H9 (cell line): ENCODE measurements at regions not wholly inside any gene's neighbourhood (a gene's known extent, or its start where the extent isn't known, plus 50 kb on each side); places are given as distances from the start of the nearest gene placed in this dataset.

Experiments
- DNase-seq: peaks from one replicate; pipeline ENCODE4 v3.0.0-alpha.2; 2017
- H2AFZ ChIP-seq: one replicate; pipeline ENCODE4 v1.6.1; 2013; ENCODE audit warnings: mild to moderate bottlenecking, low read length, control low read depth, moderate library complexity
- H2AK5ac ChIP-seq: 2 replicates; pipeline ENCODE4 v1.6.1; 2013; ENCODE audit warnings: low read length, control low read depth, mixed read lengths; ENCODE audit not compliant: insufficient read length
- H2BK120ac ChIP-seq: one replicate; pipeline ENCODE4 v1.6.1; 2013; ENCODE audit warnings: low read depth, mild to moderate bottlenecking, low read length, control low read depth, inconsistent platforms; ENCODE audit not compliant: poor library complexity, severe bottlenecking
- H2BK12ac ChIP-seq: 2 replicates; pipeline ENCODE4 v1.6.1; 2013; ENCODE audit warnings: low read length, control low read depth, mixed read lengths, low read depth; ENCODE audit not compliant: insufficient read length
- H2BK15ac ChIP-seq: 2 replicates; pipeline ENCODE4 v1.6.1; 2013; ENCODE audit warnings: low read depth, low read length, control low read depth
- H2BK20ac ChIP-seq: one replicate; pipeline ENCODE4 v1.6.1; 2013; ENCODE audit warnings: low read depth, mild to moderate bottlenecking, low read length, control low read depth, inconsistent platforms; ENCODE audit not compliant: poor library complexity, severe bottlenecking
- H2BK5ac ChIP-seq: 2 replicates; pipeline ENCODE4 v1.6.1; 2013; ENCODE audit warnings: low read length, control low read depth, mixed read lengths; ENCODE audit not compliant: insufficient read length
- H3K14ac ChIP-seq: 2 replicates; pipeline ENCODE4 v1.6.1; 2013; ENCODE audit warnings: low read length, control low read depth; ENCODE audit not compliant: insufficient read depth
- H3K18ac ChIP-seq: 2 replicates; pipeline ENCODE4 v1.6.1; 2013; ENCODE audit warnings: low read depth, mild to moderate bottlenecking, mixed read lengths, low read length, control low read depth; ENCODE audit not compliant: insufficient read length
- H3K23ac ChIP-seq: 2 replicates; pipeline ENCODE4 v1.6.1; 2013; ENCODE audit warnings: low read length, control low read depth, mixed read lengths, low read depth; ENCODE audit not compliant: insufficient read length
- H3K23me2 ChIP-seq: 2 replicates; pipeline ENCODE4 v1.6.1; 2013; ENCODE audit warnings: low read depth, mild to moderate bottlenecking, mixed read lengths, low read length, control low read depth; ENCODE audit not compliant: insufficient read length, poor library complexity, severe bottlenecking
- H3K27ac ChIP-seq: 2 replicates; pipeline ENCODE4 v1.5.1; 2013; ENCODE audit warnings: low read length, control low read depth, mixed read lengths, low read depth; ENCODE audit not compliant: insufficient read length
- H3K27me3 ChIP-seq: 2 replicates; pipeline ENCODE4 v1.6.1; 2013; ENCODE audit warnings: low read length, control low read depth, inconsistent platforms; ENCODE audit not compliant: insufficient read depth
- H3K4ac ChIP-seq: 2 replicates; pipeline ENCODE4 v1.6.1; 2013; ENCODE audit warnings: low read depth, mild to moderate bottlenecking, control low read depth, inconsistent platforms, low read length, moderate library complexity
- H3K4me1 ChIP-seq: 2 replicates; pipeline ENCODE4 v1.6.1; 2013; ENCODE audit warnings: low read length, control low read depth, inconsistent platforms; ENCODE audit not compliant: insufficient read depth
- H3K4me2 ChIP-seq: 2 replicates; pipeline ENCODE4 v1.6.1; 2013; ENCODE audit warnings: low read length, control low read depth, mixed read lengths; ENCODE audit not compliant: insufficient read length, insufficient read depth
- H3K56ac ChIP-seq: 2 replicates; pipeline ENCODE4 v1.6.1; 2013; ENCODE audit warnings: low read depth, mild to moderate bottlenecking, mixed read lengths, low read length, control low read depth; ENCODE audit not compliant: insufficient read length
- H3K79me1 ChIP-seq: 2 replicates; pipeline ENCODE4 v1.6.1; 2013; ENCODE audit warnings: low read depth, mild to moderate bottlenecking, moderate library complexity, low read length, control low read depth, inconsistent platforms; ENCODE audit not compliant: insufficient read depth, poor library complexity, severe bottlenecking
- H3K79me2 ChIP-seq: 2 replicates; pipeline ENCODE4 v1.6.1; 2013; ENCODE audit warnings: low read length, control low read depth, inconsistent platforms; ENCODE audit not compliant: insufficient read depth
- H3K9ac ChIP-seq: 2 replicates; pipeline ENCODE4 v1.6.1; 2013; ENCODE audit warnings: low read length, control low read depth, mixed read lengths; ENCODE audit not compliant: insufficient read length; ENCODE audit errors: extremely low read depth
- H3K9me3 ChIP-seq: one replicate; pipeline ENCODE4 v1.6.1; 2013; ENCODE audit warnings: low read depth, low read length, inconsistent platforms; ENCODE audit not compliant: control insufficient read depth
- H3T11ph ChIP-seq: one replicate; pipeline ENCODE4 v1.6.1; 2013; ENCODE audit warnings: mild to moderate bottlenecking, low read length, control low read depth, inconsistent platforms
- H4K20me1 ChIP-seq: one replicate; pipeline ENCODE4 v1.6.1; 2013; ENCODE audit not compliant: control insufficient read depth, insufficient read length, insufficient read depth
- H4K5ac ChIP-seq: 2 replicates; pipeline ENCODE4 v1.6.1; 2013; ENCODE audit warnings: low read depth, mild to moderate bottlenecking, mixed read lengths, low read length, control low read depth; ENCODE audit not compliant: insufficient read length
- H4K8ac ChIP-seq: replicated peaks from 2 replicates; pipeline ENCODE4 v1.6.1; 2013; ENCODE audit warnings: low read length, control low read depth, mixed read lengths, low read depth; ENCODE audit not compliant: insufficient read length
- H4K91ac ChIP-seq: 2 replicates; pipeline ENCODE4 v1.6.1; 2013; ENCODE audit warnings: low read depth, mild to moderate bottlenecking, moderate library complexity, mixed read lengths, low read length, control low read depth; ENCODE audit not compliant: insufficient read length
- H3K27ac Mint-ChIP-seq, 3 experiments: 2 replicates in 2 of 3; 3 replicates in 1 of 3; pipeline ENCODE4 v1.8.0; 2020 to 2021; ENCODE audit warnings: mixed read lengths in 3 of 3, mild to moderate bottlenecking in 1 of 3, moderate library complexity in 1 of 3
- H3K27me3 Mint-ChIP-seq: 2 replicates; pipeline ENCODE4 v1.8.0; 2021; ENCODE audit warnings: low read depth, mild to moderate bottlenecking, moderate library complexity, mixed read lengths
- H3K36me3 Mint-ChIP-seq, 3 experiments: 2 replicates in 2 of 3; 3 replicates in 1 of 3; pipeline ENCODE4 v1.8.0; 2020 to 2021; ENCODE audit warnings: low read depth in 3 of 3, mixed read lengths in 3 of 3; ENCODE audit not compliant: insufficient read depth in 1 of 3
- H3K4me1 Mint-ChIP-seq, 2 experiments: 2 replicates each; pipeline ENCODE4 v1.8.0; 2020; ENCODE audit warnings: mixed read lengths in 2 of 2
- H3K4me3 Mint-ChIP-seq, 2 experiments: 2 replicates in 1 of 2; 3 replicates in 1 of 2; pipeline ENCODE4 v1.8.0; 2020 to 2021; ENCODE audit warnings: mild to moderate bottlenecking in 2 of 2, mixed read lengths in 2 of 2, moderate library complexity in 1 of 2
- H3K9me3 Mint-ChIP-seq, 2 experiments: 2 replicates in 1 of 2; 3 replicates in 1 of 2; pipeline ENCODE4 v1.8.0; 2020; ENCODE audit warnings: mild to moderate bottlenecking in 2 of 2, mixed read lengths in 2 of 2, moderate library complexity in 1 of 2
- WGBS: extraction: QIAGEN DNeasy Blood & Tissue Kit; methylation state at CpG from one replicate; pipeline ENCODE4 v1.1.7; 2013; ENCODE audit warnings: missing lambda C conversion rate, low lambda C conversion rate, mixed read lengths; ENCODE audit not compliant: insufficient read length; ENCODE audit errors: extremely low coverage; 5-methylcytosine and 5-hydroxymethylcytosine counted together
- TF ChIP-seq, protein P1 (sequence below): fragments of 200-600 bp; sonication (generic); conservative IDR thresholded peaks from 3 replicates; pipeline ENCODE4 v1.8.0; 2021; ENCODE audit warnings: antibody characterized with exemption, mild to moderate bottlenecking

DNA sequence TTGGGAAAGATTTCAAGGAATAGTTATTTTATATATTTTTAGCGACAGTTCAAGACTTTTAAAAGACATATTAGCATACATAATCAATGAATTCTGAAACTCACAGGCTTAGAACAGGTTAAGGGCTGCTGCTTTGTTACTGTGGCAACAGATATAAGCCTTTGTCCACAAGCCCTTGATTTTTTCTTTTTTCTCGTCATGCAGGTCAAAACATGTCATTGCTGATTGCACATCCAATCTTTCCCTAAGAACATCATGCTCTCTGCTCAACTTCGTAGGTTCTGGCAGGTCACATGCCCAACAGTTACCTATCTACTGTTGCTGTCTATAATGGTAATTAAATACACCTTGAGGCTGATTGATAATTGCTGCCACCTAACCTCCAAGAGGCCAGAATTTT, 172.5 kb upstream of the PTPRD start:
- Histone ChIP-seq H3K9me3 (no peaks in the 10 kb centered on the region), H4K8ac (no peak overlapping the region), H3K27ac (no peak overlapping the region), H3K79me2 (no peaks in the 10 kb centered on the region), H4K20me1 (no peaks in the 10 kb centered on the region), H2AK5ac (no peak overlapping the region), H3K9ac (no peak overlapping the region), H3K23me2 (peaks cover under 1% of the 10 kb centered on the region), H2BK120ac (no peak overlapping the region), H3K18ac (no peak overlapping the region), H2BK12ac (no peak overlapping the region), H3K56ac (no peak overlapping the region), H2BK15ac (no peak overlapping the region), H4K5ac (no peak overlapping the region), H3K4me1 (no peaks in the 10 kb centered on the region), H2AFZ (no peak overlapping the region), H3K23ac (no peak overlapping the region), H3K79me1 (no peaks in the 10 kb centered on the region), H2BK5ac (no peak overlapping the region), H3K14ac (no peak overlapping the region), H2BK20ac (no peak overlapping the region), H3K4me2 (no peak overlapping the region), H3K4ac (no peak overlapping the region), H4K91ac (no peak overlapping the region), H3T11ph (no peak overlapping the region), H3K27me3 (no peaks in the 10 kb centered on the region)
- DNase-seq: no peak
- H3K9me3 Mint-ChIP-seq: peaks cover 4 to 5% of the 10 kb centered on the region in 2 experiments; a peak in 4 of 5 replicates
- H3K4me1 Mint-ChIP-seq: no peaks in the 10 kb centered on the region
- H3K27me3 Mint-ChIP-seq: no peaks in the 10 kb centered on the region
- no peak overlapping the region for H3K27ac Mint-ChIP-seq
- H3K4me3 Mint-ChIP-seq: no peak overlapping the region
- TF ChIP-seq, protein P1, sequence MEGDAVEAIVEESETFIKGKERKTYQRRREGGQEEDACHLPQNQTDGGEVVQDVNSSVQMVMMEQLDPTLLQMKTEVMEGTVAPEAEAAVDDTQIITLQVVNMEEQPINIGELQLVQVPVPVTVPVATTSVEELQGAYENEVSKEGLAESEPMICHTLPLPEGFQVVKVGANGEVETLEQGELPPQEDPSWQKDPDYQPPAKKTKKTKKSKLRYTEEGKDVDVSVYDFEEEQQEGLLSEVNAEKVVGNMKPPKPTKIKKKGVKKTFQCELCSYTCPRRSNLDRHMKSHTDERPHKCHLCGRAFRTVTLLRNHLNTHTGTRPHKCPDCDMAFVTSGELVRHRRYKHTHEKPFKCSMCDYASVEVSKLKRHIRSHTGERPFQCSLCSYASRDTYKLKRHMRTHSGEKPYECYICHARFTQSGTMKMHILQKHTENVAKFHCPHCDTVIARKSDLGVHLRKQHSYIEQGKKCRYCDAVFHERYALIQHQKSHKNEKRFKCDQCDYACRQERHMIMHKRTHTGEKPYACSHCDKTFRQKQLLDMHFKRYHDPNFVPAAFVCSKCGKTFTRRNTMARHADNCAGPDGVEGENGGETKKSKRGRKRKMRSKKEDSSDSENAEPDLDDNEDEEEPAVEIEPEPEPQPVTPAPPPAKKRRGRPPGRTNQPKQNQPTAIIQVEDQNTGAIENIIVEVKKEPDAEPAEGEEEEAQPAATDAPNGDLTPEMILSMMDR: no peak
- no CpG with 5 or more reads among the region's 3 CpGs for WGBS
- H3K36me3 Mint-ChIP-seq: no peaks in the 10 kb centered on the region; a peak in 1 of 7 replicates
